ENCODE measurements at regions not wholly inside any gene's neighbourhood (a gene's known extent, or its start where the extent isn't known, plus 50 kb on each side); places are given as distances from the start of the nearest gene placed in this dataset.
"Not testable (repeated sequence)": the region's sequence is repeated elsewhere in the genome, so short reads cannot be mapped to it uniquely, and the experiment has no call there.

- H3K36me3 Mint-ChIP-seq (ENCODE audit: low read depth, unreplicated experiment): no peaks in the 10 kb centered on the region
- no peaks in the 10 kb centered on the region for H3K9me3 Mint-ChIP-seq (ENCODE audit: unreplicated experiment)
- H3K4me3 Mint-ChIP-seq (ENCODE audit: unreplicated experiment): no peak overlapping the region
- H3K4me1 Mint-ChIP-seq (ENCODE audit: unreplicated experiment): no peaks in the 10 kb centered on the region
- no peak for DNase-seq (ENCODE audit: low spot score)
- H3K27me3 Mint-ChIP-seq (ENCODE audit: unreplicated experiment): no peaks in the 10 kb centered on the region
- H3K27ac Mint-ChIP-seq (ENCODE audit: unreplicated experiment): no peak overlapping the region
- no peak for TF ChIP-seq CTCF (IDR thresholded peaks at IDR 0.05; ENCODE audit: unreplicated experiment)
These were observed 58.0 kb upstream of the OLIG3 start for GRCh38 chr6:137552146-137552545.

GRCh38 chr6:137552809-137553208 is 58.6 kb upstream of the OLIG3 start:
- H3K36me3 Mint-ChIP-seq (ENCODE audit: low read depth, unreplicated experiment): no peaks in the 10 kb centered on the region
- no peak for TF ChIP-seq CTCF (IDR thresholded peaks at IDR 0.05; ENCODE audit: unreplicated experiment)
- no peaks in the 10 kb centered on the region for H3K27me3 Mint-ChIP-seq (ENCODE audit: unreplicated experiment)
- DNase-seq (ENCODE audit: low spot score): no peak
- no peak overlapping the region for H3K4me3 Mint-ChIP-seq (ENCODE audit: unreplicated experiment)
- H3K4me1 Mint-ChIP-seq (ENCODE audit: unreplicated experiment): no peaks in the 10 kb centered on the region
- no peak overlapping the region for H3K27ac Mint-ChIP-seq (ENCODE audit: unreplicated experiment)
- H3K9me3 Mint-ChIP-seq (ENCODE audit: unreplicated experiment): no peaks in the 10 kb centered on the region

GRCh38 chr6:137559521-137560183 is 65.5 kb upstream of the OLIG3 start:
- DNase-seq (ENCODE audit: low spot score); H3K4me1 Mint-ChIP-seq (ENCODE audit: unreplicated experiment); H3K9me3 Mint-ChIP-seq (ENCODE audit: unreplicated experiment); H3K27me3 Mint-ChIP-seq (ENCODE audit: unreplicated experiment); H3K36me3 Mint-ChIP-seq (ENCODE audit: low read depth, unreplicated experiment); H3K4me3 Mint-ChIP-seq (ENCODE audit: unreplicated experiment); H3K27ac Mint-ChIP-seq (ENCODE audit: unreplicated experiment): not testable (repeated sequence)

- no peak for DNase-seq (ENCODE audit: low spot score)
- Mint-ChIP-seq H3K36me3 (ENCODE audit: low read depth, unreplicated experiment) (no peaks in the 10 kb centered on the region), H3K27me3 (ENCODE audit: unreplicated experiment) (no peaks in the 10 kb centered on the region), H3K9me3 (ENCODE audit: unreplicated experiment) (no peaks in the 10 kb centered on the region), H3K27ac (ENCODE audit: unreplicated experiment) (no peak overlapping the region), H3K4me1 (ENCODE audit: unreplicated experiment) (peaks cover 2% of the 10 kb centered on the region), H3K4me3 (ENCODE audit: unreplicated experiment) (no peak overlapping the region)
- no peak for TF ChIP-seq CTCF (IDR thresholded peaks at IDR 0.05; ENCODE audit: unreplicated experiment)
These were observed 66.0 kb upstream of the OLIG3 start for GRCh38 chr6:137560184-137560563.

GRCh38 chr6:137568067-137568466 is 73.9 kb upstream of the OLIG3 start:
- no peak overlapping the region for H3K27ac Mint-ChIP-seq (ENCODE audit: unreplicated experiment)
- no peaks in the 10 kb centered on the region for H3K9me3 Mint-ChIP-seq (ENCODE audit: unreplicated experiment)
- no peak for DNase-seq (ENCODE audit: low spot score)
- H3K4me3 Mint-ChIP-seq (ENCODE audit: unreplicated experiment): no peak overlapping the region
- peaks cover 3% of the 10 kb centered on the region for H3K27me3 Mint-ChIP-seq (ENCODE audit: unreplicated experiment)
- no peak for TF ChIP-seq CTCF (IDR thresholded peaks at IDR 0.05; ENCODE audit: unreplicated experiment)
- no peaks in the 10 kb centered on the region for H3K4me1 Mint-ChIP-seq (ENCODE audit: unreplicated experiment)
- no peaks in the 10 kb centered on the region for H3K36me3 Mint-ChIP-seq (ENCODE audit: low read depth, unreplicated experiment)

All from endothelial cell (in vitro differentiated cells).